ENCODE measurements at regions not wholly inside any gene's neighbourhood (a gene's known extent, or its start where the extent isn't known, plus 50 kb on each side); places are given as distances from the start of the nearest gene placed in this dataset.
A peak's percentile ranks its signal among the peaks of the same experiment; 100 is the strongest.

DNA sequence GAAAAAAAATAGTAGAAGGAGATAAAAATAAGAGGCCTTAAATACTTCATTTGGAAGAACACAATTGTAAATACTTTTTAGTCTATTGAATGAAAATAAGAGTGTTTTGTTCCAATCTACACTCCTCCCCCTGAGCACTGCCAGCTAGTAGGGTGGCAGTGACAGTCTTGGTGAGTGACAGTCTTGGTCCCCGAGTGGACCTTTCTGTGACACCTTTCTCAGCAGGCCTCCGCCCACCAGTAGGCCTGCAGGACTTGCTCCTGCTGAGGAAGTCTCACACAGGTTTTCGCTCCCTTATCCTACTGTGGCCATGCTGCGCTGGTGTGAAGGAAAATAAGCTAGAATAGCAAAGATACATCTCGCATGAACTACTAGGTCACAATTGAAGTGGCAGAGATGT, 666.8 kb downstream of the NR4A2 start:
- no peaks in the 10 kb centered on the region for H3K4me1 ChIP-seq (ENCODE audit: control insufficient read depth, insufficient read depth, low read length)
- no peak for DNase-seq (ENCODE audit: low read depth in 4 of 6, low spot score in 6 of 6)
- H3K27me3 ChIP-seq (ENCODE audit: control insufficient read depth, insufficient read depth, low read length) = no peaks in the 10 kb centered on the region
- H3K27ac ChIP-seq (ENCODE audit: low read depth, low read length) = no peak overlapping the region
- H3K36me3 ChIP-seq (ENCODE audit: control insufficient read depth, insufficient read depth, low read length) = no peaks in the 10 kb centered on the region
- H3K4me3 ChIP-seq (ENCODE audit: low read depth, low read length) = no peak overlapping the region
- no peaks in the 10 kb centered on the region for H3K9me3 ChIP-seq (ENCODE audit: control insufficient read depth, insufficient read depth, low read length)
- WGBS (ENCODE audit: insufficient coverage) = 100% methylated on average over 3 of the region's 5 CpGs

DNA sequence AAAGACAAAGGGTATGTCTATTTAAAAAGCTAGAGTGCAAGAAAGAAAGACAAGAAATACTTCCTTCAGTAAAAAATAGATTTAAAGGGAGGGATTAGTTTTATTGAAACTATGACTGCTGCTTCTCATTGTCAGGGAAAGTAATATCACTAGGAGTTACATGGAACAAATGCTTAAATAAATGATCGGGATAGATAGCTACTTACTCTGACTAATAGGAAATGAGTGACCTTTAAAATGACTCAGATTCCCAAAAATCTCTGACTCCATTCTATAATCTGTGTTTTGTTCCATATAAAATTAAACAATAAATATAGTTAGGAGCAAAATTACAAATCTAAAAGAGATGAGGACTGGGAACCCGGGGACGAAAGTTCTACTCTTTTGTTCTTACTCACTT, 669.3 kb downstream of the NR4A2 start:
- no peak for DNase-seq (ENCODE audit: low read depth in 4 of 6, low spot score in 6 of 6)
- no peak overlapping the region for H3K27ac ChIP-seq (ENCODE audit: low read depth, low read length)
- H3K4me1 ChIP-seq (ENCODE audit: control insufficient read depth, insufficient read depth, low read length) = no peaks in the 10 kb centered on the region
- H3K36me3 ChIP-seq (ENCODE audit: control insufficient read depth, insufficient read depth, low read length) = no peaks in the 10 kb centered on the region
- no peak overlapping the region for H3K4me3 ChIP-seq (ENCODE audit: low read depth, low read length)
- no peaks in the 10 kb centered on the region for H3K9me3 ChIP-seq (ENCODE audit: control insufficient read depth, insufficient read depth, low read length)
- H3K27me3 ChIP-seq (ENCODE audit: control insufficient read depth, insufficient read depth, low read length) = no peaks in the 10 kb centered on the region
- 60% methylated on average over 1 of the region's 3 CpGs for WGBS (ENCODE audit: insufficient coverage)

DNA sequence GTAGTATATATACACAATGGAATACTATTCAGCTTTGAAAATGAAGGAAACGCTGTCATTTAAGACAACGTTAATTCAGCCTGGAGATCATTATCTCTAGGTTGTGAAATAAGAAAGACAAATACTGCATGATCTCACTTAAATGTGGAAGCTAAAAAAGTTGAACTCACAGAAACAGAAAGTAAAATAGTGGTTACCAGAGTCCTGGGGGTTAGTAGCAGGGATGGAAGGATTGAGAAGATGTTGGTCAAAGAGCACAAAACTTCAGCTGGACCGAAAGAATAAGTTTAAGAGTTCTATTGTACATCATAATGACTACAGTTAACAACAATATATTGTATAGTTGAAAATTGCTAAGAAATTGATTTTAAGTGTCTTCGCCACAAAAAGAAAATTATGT, 670.3 kb downstream of the NR4A2 start:
- H3K9me3 ChIP-seq (ENCODE audit: control insufficient read depth, insufficient read depth, low read length) = no peaks in the 10 kb centered on the region
- H3K27ac ChIP-seq (ENCODE audit: low read depth, low read length) = no peak overlapping the region
- no peak overlapping the region for H3K4me3 ChIP-seq (ENCODE audit: low read depth, low read length)
- no peaks in the 10 kb centered on the region for H3K27me3 ChIP-seq (ENCODE audit: control insufficient read depth, insufficient read depth, low read length)
- WGBS (ENCODE audit: insufficient coverage) = no CpG with 5 or more reads among the region's 4 CpGs
- H3K4me1 ChIP-seq (ENCODE audit: control insufficient read depth, insufficient read depth, low read length) = no peaks in the 10 kb centered on the region
- H3K36me3 ChIP-seq (ENCODE audit: control insufficient read depth, insufficient read depth, low read length) = no peaks in the 10 kb centered on the region
- DNase-seq (ENCODE audit: low read depth in 4 of 6, low spot score in 6 of 6) = no peak

DNA sequence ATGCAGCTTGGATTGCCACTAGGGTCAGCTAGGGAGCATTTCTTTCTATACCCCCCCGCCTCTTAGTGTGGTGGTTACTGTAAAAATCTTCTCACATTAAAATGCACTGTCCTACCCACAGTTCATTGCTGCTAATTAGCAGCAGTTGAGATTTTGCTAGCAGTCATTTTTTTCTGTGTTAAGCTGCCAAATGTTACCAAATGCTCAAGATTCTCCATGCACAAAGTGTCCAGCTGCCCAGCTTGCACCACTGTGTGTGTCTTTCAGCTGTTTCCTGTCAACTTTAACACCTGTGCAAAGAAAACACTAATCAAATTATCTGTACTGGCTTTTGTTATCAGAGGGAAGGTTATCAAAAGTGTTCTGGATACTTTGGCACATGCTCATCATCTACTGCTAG, 679.3 kb downstream of the NR4A2 start:
- DNase-seq (ENCODE audit: low read depth in 4 of 6, low spot score in 6 of 6) = peak in 2 of 6 donors; percentile 22 to 53
- no peaks in the 10 kb centered on the region for H3K27me3 ChIP-seq (ENCODE audit: control insufficient read depth, insufficient read depth, low read length)
- no peak overlapping the region for H3K27ac ChIP-seq (ENCODE audit: low read depth, low read length)
- no peaks in the 10 kb centered on the region for H3K36me3 ChIP-seq (ENCODE audit: control insufficient read depth, insufficient read depth, low read length)
- no peaks in the 10 kb centered on the region for H3K4me1 ChIP-seq (ENCODE audit: control insufficient read depth, insufficient read depth, low read length)
- no CpG with 5 or more reads among the region's 1 CpG for WGBS (ENCODE audit: insufficient coverage)
- H3K4me3 ChIP-seq (ENCODE audit: low read depth, low read length) = no peak overlapping the region
- H3K9me3 ChIP-seq (ENCODE audit: control insufficient read depth, insufficient read depth, low read length) = no peaks in the 10 kb centered on the region

DNA sequence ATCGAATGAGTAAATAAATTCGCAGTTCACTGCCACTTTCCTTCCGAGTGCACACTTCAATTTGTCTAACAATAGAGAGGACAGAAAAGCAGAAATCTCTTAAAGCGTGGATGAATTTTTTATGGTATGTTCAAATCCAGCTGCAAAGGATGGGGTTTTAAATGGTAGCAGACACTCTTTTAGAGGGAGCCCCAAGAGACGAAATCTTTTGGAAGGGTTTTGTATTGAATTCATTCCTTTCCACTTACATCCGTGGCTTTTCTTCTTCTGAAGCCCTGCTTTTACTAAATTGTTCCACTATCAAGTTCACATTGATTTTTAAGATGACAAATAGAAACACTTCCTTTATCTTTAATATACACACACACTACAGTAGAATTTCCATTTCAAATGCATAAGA, 680.7 kb downstream of the NR4A2 start:
- 33% methylated on average over 1 of the region's 6 CpGs for WGBS (ENCODE audit: insufficient coverage)
- Histone ChIP-seq H3K4me3 (ENCODE audit: low read depth, low read length) (no peak overlapping the region), H3K36me3 (ENCODE audit: control insufficient read depth, insufficient read depth, low read length) (no peaks in the 10 kb centered on the region), H3K4me1 (ENCODE audit: control insufficient read depth, insufficient read depth, low read length) (no peaks in the 10 kb centered on the region), H3K27ac (ENCODE audit: low read depth, low read length) (no peak overlapping the region), H3K27me3 (ENCODE audit: control insufficient read depth, insufficient read depth, low read length) (no peaks in the 10 kb centered on the region), H3K9me3 (ENCODE audit: control insufficient read depth, insufficient read depth, low read length) (no peaks in the 10 kb centered on the region)
- DNase-seq (ENCODE audit: low read depth in 4 of 6, low spot score in 6 of 6) = peak in 1 of 6 donors; percentile 12

DNA sequence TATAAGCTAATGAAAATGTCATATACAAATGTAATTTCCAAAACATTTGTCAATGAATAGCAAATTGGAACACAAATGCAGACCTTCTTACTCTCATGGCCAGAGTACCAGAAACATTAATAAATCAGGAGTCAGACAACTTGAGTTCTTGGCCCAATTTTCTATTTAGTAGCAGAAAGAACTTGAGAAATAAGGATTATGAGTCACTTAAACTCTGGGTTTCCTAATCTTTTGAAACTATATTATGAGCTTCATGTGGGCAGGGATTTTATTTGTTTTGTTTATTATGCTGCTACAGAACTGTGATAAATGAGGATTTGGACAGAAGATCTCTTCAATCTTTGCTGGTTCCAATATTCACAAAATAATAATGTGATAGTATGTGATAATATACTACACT, 686.7 kb downstream of the NR4A2 start:
- no peaks in the 10 kb centered on the region for H3K9me3 ChIP-seq (ENCODE audit: control insufficient read depth, insufficient read depth, low read length)
- no peak overlapping the region for H3K4me3 ChIP-seq (ENCODE audit: low read depth, low read length)

DNA sequence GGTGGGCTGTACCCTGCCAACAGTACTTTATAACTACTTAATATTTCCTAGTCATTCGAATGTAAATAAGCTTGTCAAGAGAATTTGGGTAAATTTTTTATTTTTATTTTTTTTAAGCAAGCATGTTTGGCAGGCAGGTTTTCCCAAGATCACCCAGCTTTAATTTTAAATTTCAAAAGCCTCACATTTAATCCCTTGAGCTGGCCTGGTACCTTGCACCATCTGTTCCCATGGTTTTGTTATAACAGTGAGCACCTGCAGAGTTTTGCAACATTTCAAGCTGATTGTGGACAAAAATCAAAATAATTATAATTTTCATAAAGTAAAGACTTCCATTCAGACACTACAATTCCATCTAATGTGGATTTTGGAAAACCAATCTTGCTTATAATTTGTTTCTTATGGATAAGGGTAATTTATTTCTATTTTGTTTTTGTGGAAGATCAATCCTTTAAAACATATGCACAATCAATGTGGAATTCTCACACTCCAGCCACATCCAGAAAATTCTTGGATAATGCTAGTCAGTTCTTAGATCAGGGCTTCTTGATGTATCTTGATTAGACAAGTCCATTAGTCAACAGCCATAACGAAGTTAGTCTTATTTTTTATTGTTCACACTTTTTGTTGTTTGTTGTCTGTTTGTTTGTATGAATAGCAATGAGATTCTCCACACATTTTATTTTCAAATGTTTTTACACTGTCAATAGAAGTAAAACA, 689.3 kb downstream of the NR4A2 start:
- WGBS (ENCODE audit: insufficient coverage) = no CpG with 5 or more reads among the region's 2 CpGs
- no peak overlapping the region for H3K27ac ChIP-seq (ENCODE audit: low read depth, low read length)

More for the DNA sequence above, 686.7 kb downstream of the NR4A2 start:
- no peak for DNase-seq (ENCODE audit: low read depth in 4 of 6, low spot score in 6 of 6)
- no peaks in the 10 kb centered on the region for H3K27me3 ChIP-seq (ENCODE audit: control insufficient read depth, insufficient read depth, low read length)
- H3K27ac ChIP-seq (ENCODE audit: low read depth, low read length) = no peak overlapping the region
- no peaks in the 10 kb centered on the region for H3K4me1 ChIP-seq (ENCODE audit: control insufficient read depth, insufficient read depth, low read length)
- H3K36me3 ChIP-seq (ENCODE audit: control insufficient read depth, insufficient read depth, low read length) = no peaks in the 10 kb centered on the region

DNA sequence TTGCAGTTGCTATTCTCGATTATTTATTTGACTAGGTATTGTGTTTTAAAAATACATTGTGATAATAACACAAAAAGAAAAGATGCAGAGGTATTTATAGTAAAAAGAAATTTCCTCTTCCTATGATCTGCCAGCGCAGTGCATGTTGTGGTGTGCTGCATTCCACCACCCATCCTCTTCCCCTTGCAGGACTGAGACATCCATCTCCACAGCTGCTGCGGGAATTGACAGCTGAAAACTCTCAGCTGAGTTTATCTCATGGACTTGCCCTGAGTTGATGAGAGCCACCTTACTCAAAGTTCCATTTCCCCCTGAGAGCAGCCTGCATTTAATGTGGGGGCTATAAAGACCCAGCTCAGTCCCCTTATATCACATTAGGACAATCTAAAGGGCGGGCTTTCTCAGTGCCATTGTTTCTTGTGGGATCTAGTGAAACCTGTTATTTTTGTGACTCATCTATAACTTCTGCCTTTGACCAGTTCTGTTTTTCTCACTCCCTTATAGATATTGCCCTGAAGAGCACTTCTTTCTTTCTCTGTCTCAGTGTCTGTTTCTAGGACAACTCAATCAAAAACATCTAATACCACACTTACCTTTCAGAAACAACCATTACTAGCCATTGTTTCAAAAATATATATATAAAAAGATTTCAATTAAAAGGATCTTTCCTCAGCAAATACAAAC, 698.5 kb downstream of the NR4A2 start:
- Histone ChIP-seq H3K36me3 (ENCODE audit: control insufficient read depth, insufficient read depth, low read length) (no peaks in the 10 kb centered on the region), H3K9me3 (ENCODE audit: control insufficient read depth, insufficient read depth, low read length) (no peaks in the 10 kb centered on the region), H3K4me1 (ENCODE audit: control insufficient read depth, insufficient read depth, low read length) (no peaks in the 10 kb centered on the region), H3K27me3 (ENCODE audit: control insufficient read depth, insufficient read depth, low read length) (no peaks in the 10 kb centered on the region), H3K27ac (ENCODE audit: low read depth, low read length) (no peak overlapping the region), H3K4me3 (ENCODE audit: low read depth, low read length) (no peak overlapping the region)
- WGBS (ENCODE audit: insufficient coverage) = 89% methylated on average over 1 of the region's 4 CpGs
- DNase-seq (ENCODE audit: low read depth in 4 of 6, low spot score in 6 of 6) = peak in 1 of 6 donors; percentile 3

More for the DNA sequence above, 689.3 kb downstream of the NR4A2 start:
- Histone ChIP-seq H3K4me3 (ENCODE audit: low read depth, low read length) (no peak overlapping the region), H3K36me3 (ENCODE audit: control insufficient read depth, insufficient read depth, low read length) (no peaks in the 10 kb centered on the region), H3K9me3 (ENCODE audit: control insufficient read depth, insufficient read depth, low read length) (no peaks in the 10 kb centered on the region), H3K4me1 (ENCODE audit: control insufficient read depth, insufficient read depth, low read length) (no peaks in the 10 kb centered on the region), H3K27me3 (ENCODE audit: control insufficient read depth, insufficient read depth, low read length) (no peaks in the 10 kb centered on the region)
- DNase-seq (ENCODE audit: low read depth in 4 of 6, low spot score in 6 of 6) = peak in 1 of 6 donors; percentile 48

DNA sequence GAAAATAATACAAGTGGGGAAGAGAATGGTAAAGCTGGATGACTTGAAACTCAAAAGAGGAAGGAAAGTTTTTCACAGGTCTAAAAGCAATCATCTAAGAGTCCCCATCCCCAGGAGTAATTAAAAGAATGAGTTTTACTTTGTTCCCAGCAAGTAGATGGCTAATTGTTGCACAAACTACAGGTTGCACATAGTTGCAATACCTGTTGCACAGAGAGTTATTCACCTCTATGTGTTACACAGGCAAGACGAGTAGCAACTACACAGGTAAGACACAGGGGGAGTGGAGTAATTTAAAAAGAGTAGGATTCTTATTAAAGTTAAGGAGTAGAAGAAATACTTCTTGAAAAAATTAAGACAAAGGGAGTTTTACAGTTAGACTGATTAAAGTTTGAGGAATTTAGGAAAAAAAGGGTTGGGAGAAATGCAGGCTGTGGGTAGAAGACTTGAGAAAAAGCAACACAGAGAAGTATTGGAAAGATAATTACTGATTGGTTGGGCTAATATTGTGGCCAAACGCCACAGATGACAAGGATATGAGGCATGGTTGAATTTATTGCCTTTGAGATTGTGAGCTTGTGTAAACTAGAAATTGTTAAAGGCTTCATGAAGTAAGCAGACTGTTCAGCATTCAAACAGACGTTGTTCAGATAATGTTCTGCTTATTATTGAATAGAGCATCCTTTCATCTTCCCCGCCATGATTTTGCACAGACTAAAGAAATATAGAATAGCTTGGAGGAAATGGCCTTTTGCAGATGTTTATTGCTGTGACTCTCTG, 699.3 kb downstream of the NR4A2 start:
- 86% methylated on average over 2 of the region's 4 CpGs for WGBS (ENCODE audit: insufficient coverage)
- Histone ChIP-seq H3K4me3 (ENCODE audit: low read depth, low read length) (no peak overlapping the region), H3K36me3 (ENCODE audit: control insufficient read depth, insufficient read depth, low read length) (no peaks in the 10 kb centered on the region), H3K4me1 (ENCODE audit: control insufficient read depth, insufficient read depth, low read length) (no peaks in the 10 kb centered on the region), H3K27me3 (ENCODE audit: control insufficient read depth, insufficient read depth, low read length) (no peaks in the 10 kb centered on the region), H3K27ac (ENCODE audit: low read depth, low read length) (no peak overlapping the region), H3K9me3 (ENCODE audit: control insufficient read depth, insufficient read depth, low read length) (no peaks in the 10 kb centered on the region)
- peak in 1 of 6 donors; percentile 3 for DNase-seq (ENCODE audit: low read depth in 4 of 6, low spot score in 6 of 6)
